AG10803 (cell line): ENCODE measurements at regions not wholly inside any gene's neighbourhood (a gene's known extent, or its start where the extent isn't known, plus 50 kb on each side); places are given as distances from the start of the nearest gene placed in this dataset.

Experiments used
- DNase-seq: peaks from one replicate; pipeline ENCODE4 v3.0.0; 2010; ENCODE audit warnings: low read depth
- H3K4me3 ChIP-seq: 2 replicates; pipeline ENCODE4 v1.5.1; 2011; ENCODE audit warnings: mild to moderate bottlenecking, low read length, control low read depth
- TF ChIP-seq, protein P1 (sequence below): conservative IDR thresholded peaks from 2 replicates; pipeline ENCODE4 v1.5.1; 2011; ENCODE audit warnings: mild to moderate bottlenecking, low read length, control low read depth, inconsistent platforms

DNA sequence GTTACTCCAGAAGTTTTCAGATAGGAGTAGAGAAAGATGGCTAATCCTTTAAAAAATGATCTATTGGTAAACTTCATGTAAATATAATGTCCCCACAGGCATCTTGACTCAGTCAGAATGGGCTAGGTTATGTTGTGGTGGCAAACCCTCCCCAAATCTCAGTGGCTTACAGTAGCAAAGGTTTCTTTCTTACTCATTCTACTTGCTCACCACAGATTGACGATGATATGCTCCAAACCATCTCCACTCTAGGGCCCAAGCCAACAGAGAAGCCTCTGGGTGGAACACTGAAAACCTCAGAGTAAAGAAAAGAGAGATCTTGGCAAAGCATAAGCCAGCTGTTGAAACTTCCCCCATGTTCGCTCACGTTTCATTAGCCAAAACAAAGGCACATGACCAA, 146.4 kb downstream of the EMP1 start:
- peak; percentile 53 for DNase-seq
- H3K4me3 ChIP-seq = no peak overlapping the region
- TF ChIP-seq, protein P1, sequence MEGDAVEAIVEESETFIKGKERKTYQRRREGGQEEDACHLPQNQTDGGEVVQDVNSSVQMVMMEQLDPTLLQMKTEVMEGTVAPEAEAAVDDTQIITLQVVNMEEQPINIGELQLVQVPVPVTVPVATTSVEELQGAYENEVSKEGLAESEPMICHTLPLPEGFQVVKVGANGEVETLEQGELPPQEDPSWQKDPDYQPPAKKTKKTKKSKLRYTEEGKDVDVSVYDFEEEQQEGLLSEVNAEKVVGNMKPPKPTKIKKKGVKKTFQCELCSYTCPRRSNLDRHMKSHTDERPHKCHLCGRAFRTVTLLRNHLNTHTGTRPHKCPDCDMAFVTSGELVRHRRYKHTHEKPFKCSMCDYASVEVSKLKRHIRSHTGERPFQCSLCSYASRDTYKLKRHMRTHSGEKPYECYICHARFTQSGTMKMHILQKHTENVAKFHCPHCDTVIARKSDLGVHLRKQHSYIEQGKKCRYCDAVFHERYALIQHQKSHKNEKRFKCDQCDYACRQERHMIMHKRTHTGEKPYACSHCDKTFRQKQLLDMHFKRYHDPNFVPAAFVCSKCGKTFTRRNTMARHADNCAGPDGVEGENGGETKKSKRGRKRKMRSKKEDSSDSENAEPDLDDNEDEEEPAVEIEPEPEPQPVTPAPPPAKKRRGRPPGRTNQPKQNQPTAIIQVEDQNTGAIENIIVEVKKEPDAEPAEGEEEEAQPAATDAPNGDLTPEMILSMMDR = no peak

DNA sequence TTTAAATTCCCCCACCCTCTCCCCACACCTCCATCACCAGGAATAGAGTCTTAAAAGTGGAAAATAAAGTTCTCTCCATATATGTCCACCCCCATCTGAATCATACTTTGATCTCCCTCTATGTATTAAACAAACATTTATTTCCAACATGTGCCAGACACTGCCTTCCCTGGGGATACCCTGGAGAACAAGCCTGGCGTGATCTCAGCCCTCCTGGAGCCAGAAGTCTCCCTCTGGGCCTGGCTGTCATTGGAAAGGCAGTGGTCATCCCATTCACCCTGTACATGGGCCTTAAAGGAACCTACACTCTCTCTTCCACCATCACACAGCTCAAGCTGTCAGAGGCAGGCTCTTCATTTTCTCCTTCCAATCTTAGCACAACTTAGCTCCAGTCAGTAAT, 143.6 kb downstream of the EMP1 start:
- TF ChIP-seq, protein P1 = no peak
- DNase-seq = no peak
- no peak overlapping the region for H3K4me3 ChIP-seq

DNA sequence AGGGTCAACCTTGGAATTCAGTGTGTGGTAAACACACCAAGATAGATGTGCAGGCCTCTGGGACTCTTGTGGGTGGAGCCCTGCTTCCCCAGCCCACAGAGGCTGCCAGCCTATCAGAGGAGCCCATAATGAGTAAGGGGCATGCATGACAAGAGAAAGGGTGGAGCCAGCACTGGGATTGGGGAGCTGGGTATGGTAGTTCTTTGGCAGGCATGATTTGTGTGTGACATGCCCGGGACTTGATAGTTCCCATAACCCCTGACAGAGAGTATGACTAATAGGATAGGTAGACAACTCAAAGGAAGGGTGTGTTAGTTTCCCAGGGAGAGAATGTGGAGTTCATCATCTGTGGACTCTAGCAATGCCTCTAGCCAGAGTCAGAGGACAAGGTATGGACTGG, 143.0 kb downstream of the EMP1 start:
- TF ChIP-seq, protein P1 = no peak
- peak; percentile 15 for DNase-seq
- no peak overlapping the region for H3K4me3 ChIP-seq

DNA sequence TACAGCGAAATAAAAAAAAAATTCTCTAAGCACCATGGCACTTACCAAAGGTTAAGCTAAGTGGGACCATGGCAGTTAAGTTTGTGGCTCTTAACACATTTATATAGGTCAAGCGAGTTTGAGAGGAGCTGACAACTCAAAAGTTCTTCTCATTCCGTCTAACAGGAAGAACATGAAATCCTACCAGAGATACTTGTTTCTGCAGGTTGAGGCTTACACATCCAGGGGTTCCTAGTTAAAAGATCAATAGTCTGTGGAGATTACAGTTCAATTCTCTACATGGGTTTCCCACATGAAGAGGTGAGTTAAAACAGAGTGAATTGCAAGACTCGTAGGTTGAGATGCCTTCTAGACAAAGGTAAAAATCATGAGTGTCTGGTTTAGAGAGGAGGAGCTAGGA, 142.6 kb downstream of the EMP1 start:
- DNase-seq = no peak
- H3K4me3 ChIP-seq = no peak overlapping the region
- TF ChIP-seq, protein P1 = no peak

DNA sequence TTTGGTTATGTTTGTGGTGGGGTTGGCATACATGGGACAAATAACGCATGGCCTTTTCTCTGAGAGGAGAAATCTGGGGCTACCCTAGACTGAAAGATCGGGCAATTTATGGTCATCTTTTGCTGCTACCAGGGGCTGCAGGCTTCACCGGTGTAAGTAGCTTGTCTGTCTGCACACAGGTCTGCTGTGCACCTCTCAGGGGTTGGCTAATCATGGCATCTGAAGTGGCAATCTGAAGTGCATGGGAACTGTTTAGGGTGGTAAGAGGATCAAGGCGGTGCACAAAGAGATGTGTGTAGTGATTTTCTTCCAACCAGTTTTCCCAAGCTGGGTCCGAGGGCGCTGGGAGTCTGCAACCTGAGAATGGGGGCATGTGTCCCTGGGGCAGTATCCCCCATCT, 141.3 kb downstream of the EMP1 start:
- TF ChIP-seq, protein P1 = no peak
- no peak overlapping the region for H3K4me3 ChIP-seq

DNA sequence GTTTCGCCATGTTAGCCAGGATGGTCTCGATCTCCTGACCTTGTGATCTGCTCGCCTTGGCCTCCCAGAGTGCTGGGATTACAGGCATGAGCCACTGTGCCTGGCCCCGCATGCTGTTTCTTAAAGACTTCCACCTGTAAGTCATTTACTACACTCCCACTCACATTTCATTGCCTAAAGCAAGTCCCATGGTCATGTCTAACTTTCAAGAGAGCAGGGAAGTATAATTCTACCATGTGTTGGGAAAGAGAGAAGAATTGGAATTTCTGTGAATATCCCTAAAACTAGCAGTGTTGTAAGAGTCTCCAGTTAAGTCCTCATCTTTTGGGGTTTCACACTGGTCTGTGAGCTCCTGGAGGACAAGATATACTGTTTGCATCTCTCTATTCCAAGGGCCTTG, 139.7 kb downstream of the EMP1 start:
- TF ChIP-seq, protein P1 = no peak
- H3K4me3 ChIP-seq = no peak overlapping the region
- DNase-seq = no peak

More for the DNA sequence above, 141.3 kb downstream of the EMP1 start:
- DNase-seq = no peak

DNA sequence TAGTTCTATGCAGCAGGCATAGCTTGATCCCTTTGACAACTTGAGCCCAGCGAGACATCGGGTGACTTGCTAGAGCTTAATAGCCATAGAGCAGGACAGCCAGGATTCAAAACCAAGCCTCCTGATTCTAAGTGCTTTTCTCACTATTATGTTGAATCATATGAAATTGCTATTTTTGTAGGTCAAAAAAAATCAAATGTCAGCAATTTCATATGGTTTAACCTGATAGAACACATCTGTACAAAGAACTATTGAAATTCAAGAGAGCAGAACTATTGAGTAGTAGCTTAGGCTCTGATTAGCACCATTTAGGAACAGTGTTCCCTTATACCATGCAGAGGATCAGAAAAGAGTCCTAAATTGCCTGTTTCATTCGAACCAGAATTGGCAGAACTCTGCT, 132.0 kb downstream of the EMP1 start:
- H3K4me3 ChIP-seq = no peak overlapping the region
- TF ChIP-seq, protein P1 = no peak
- no peak for DNase-seq
